K562 (cell line): ENCODE measurements at regions not wholly inside any gene's neighbourhood (a gene's known extent, or its start where the extent isn't known, plus 50 kb on each side); places are given as distances from the start of the nearest gene placed in this dataset.

Experiments used
- ATAC-seq: fragments of 200-7000 bp; cut with Tn5 transposase; 3 replicates; pipeline ENCODE4 v1.9.1; 2020; ENCODE audit warnings: moderate library complexity
- BruUV-seq: library from RNA; stranded (reverse); fragments of 400-500 nt; replicated peaks from 2 replicates; lab custom pipeline; 2021; lab: Mats Ljungman, UMichigan
- CTCF ChIA-PET: fragments of 300-600 bp; formaldehyde crosslinking; extraction: SDS; loops from one replicate; lab custom pipeline; 2021; ENCODE audit warnings: low intra/inter-chr PET ratio; lab: Yijun Ruan, JAX
- POLR2A ChIA-PET: fragments of 300-600, 350-650 bp; sonication (Branson Sonifier 250); formaldehyde crosslinking; extraction: SDS; loops from one replicate; lab custom pipeline; 2021; ENCODE audit warnings: antibody characterized with exemption, inconsistent platforms; lab: Yijun Ruan, JAX
- DNase-seq, 4 experiments: peaks; one replicate each; pipeline versions ENCODE4 v3.0.0 to v3.0.0-alpha.2; 2011 to 2018; ENCODE audit warnings: low spot score in 3 of 4, mixed read lengths in 3 of 4; ENCODE audit errors: extremely low read depth in 1 of 4
- FAIRE-seq: peaks from 2 replicates; lab custom pipeline; 2011; peaks lifted over from hg19 to GRCh38; lab: Jason Lieb, UNC
- H2AFZ ChIP-seq: 2 replicates; pipeline ENCODE4 v1.6.0; 2011; ENCODE audit warnings: low read depth, low read length, control low read depth, inconsistent platforms
- H3K27ac ChIP-seq: fragments of 200-600 bp; 3 replicates; pipeline ENCODE4 v1.8.0; 2011; ENCODE audit warnings: low read depth, mild to moderate bottlenecking, control low read depth, inconsistent platforms, low read length, moderate library complexity, mixed read lengths; ENCODE audit errors: extremely low read depth
- H3K27me3 ChIP-seq, 2 experiments: fragments of 300-600 bp in 1 of 2; 2 replicates in 1 of 2; 3 replicates in 1 of 2; pipeline versions ENCODE4 v1.6.0 to v1.8.0; 2011; ENCODE audit warnings: inconsistent platforms in 2 of 2, low read length in 2 of 2, mild to moderate bottlenecking in 1 of 2, mixed read lengths in 1 of 2, moderate library complexity in 1 of 2; ENCODE audit not compliant: control insufficient read depth in 2 of 2, insufficient read depth in 2 of 2
- H3K36me3 ChIP-seq: fragments of 300-600 bp; 3 replicates; pipeline ENCODE4 v1.8.0; 2011; ENCODE audit warnings: mild to moderate bottlenecking, low read length, inconsistent platforms; ENCODE audit not compliant: control insufficient read depth, insufficient read depth
- H3K4me1 ChIP-seq, 2 experiments: fragments of 200-600 bp in 1 of 2; replicated peaks in 1 of 2; 2 replicates in 1 of 2; 3 replicates in 1 of 2; pipeline versions ENCODE4 v1.5.1 to v1.8.0; 2011; ENCODE audit warnings: inconsistent platforms in 2 of 2, low read length in 2 of 2, mild to moderate bottlenecking in 1 of 2, mixed read lengths in 1 of 2, moderate library complexity in 1 of 2; ENCODE audit not compliant: control insufficient read depth in 2 of 2, insufficient read depth in 2 of 2
- H3K4me2 ChIP-seq: 2 replicates; pipeline ENCODE4 v1.6.1; 2011; ENCODE audit warnings: low read length, control low read depth, inconsistent platforms, mixed read lengths; ENCODE audit not compliant: insufficient read depth
- H3K4me3 ChIP-seq: fragments of 200-600 bp; sonication (generic), shearing (Covaris generic); 2 replicates; pipeline ENCODE4 v1.5.1; 2016; ENCODE audit warnings: control low read depth, inconsistent platforms
- H3K79me2 ChIP-seq: fragments of 200-600 bp; 3 replicates; pipeline ENCODE4 v1.8.0; 2011; ENCODE audit warnings: low read length, inconsistent platforms; ENCODE audit not compliant: control insufficient read depth, insufficient read depth
- H3K9ac ChIP-seq, 2 experiments: 2 replicates each; pipeline versions ENCODE4 v1.6.0 to v1.6.1; 2011; ENCODE audit warnings: low read depth in 2 of 2, low read length in 2 of 2, control low read depth in 1 of 2, inconsistent platforms in 1 of 2, mild to moderate bottlenecking in 1 of 2, mixed read lengths in 1 of 2; ENCODE audit not compliant: insufficient read depth in 1 of 2
- H3K9me1 ChIP-seq: one replicate; pipeline ENCODE4 v1.6.0; 2011; ENCODE audit warnings: inconsistent platforms, mild to moderate bottlenecking, low read length, moderate library complexity; ENCODE audit not compliant: control insufficient read depth, insufficient read depth
- H3K9me3 ChIP-seq: replicated peaks from 2 replicates; pipeline ENCODE4 v1.5.1; 2011; ENCODE audit warnings: low read depth, low read length, inconsistent platforms; ENCODE audit not compliant: control insufficient read depth, insufficient read depth
- H4K20me1 ChIP-seq: replicated peaks from 2 replicates; pipeline ENCODE4 v1.6.1; 2011; ENCODE audit warnings: low read length, inconsistent platforms, mixed read lengths; ENCODE audit not compliant: control insufficient read depth, insufficient read depth
- AFF1 ChIP-seq, 2 experiments: fragments of 450-650 bp; IDR thresholded peaks; 2 replicates each; pipeline ENCODE4 v1.6.1; 2018; ENCODE audit warnings: mild to moderate bottlenecking in 2 of 2, low read depth in 1 of 2; ENCODE audit not compliant: partially characterized antibody in 2 of 2
- ATF1 ChIP-seq, 2 experiments: fragments of 450-650 bp in 1 of 2; IDR thresholded peaks; 2 replicates each; pipeline ENCODE4 v1.6.1; 2016; ENCODE audit warnings: missing compliant biosample characterization in 1 of 2, missing genetic modification characterization in 1 of 2
- CCAR2 ChIP-seq: fragments of 200-400 bp; formaldehyde crosslinking; IDR thresholded peaks from 2 replicates; pipeline ENCODE4 v1.6.1; 2017; ENCODE audit warnings: mild to moderate bottlenecking, low read depth, low read length
- CSDE1 ChIP-seq, 2 experiments: fragments of 450-650 bp; IDR thresholded peaks; 2 replicates each; pipeline ENCODE4 v1.6.1; 2016; ENCODE audit warnings: mild to moderate bottlenecking in 1 of 2
- DIDO1 ChIP-seq: fragments of 450-650 bp; IDR thresholded peaks from 2 replicates; pipeline ENCODE4 v1.6.1; 2016; ENCODE audit warnings: low read depth, missing biosample characterization, missing genetic modification characterization
- ELF4 ChIP-seq: fragments of 450-650 bp; formaldehyde crosslinking; IDR thresholded peaks from 2 replicates; pipeline ENCODE4 v1.4.0; 2022; ENCODE audit warnings: missing genetic modification characterization
- EP300 ChIP-seq: IDR thresholded peaks from 2 replicates; pipeline ENCODE4 v1.6.1; 2012; ENCODE audit warnings: low read length, improper control_type of control experiment
- EP400 ChIP-seq: fragments of 450-650 bp; IDR thresholded peaks from 2 replicates; pipeline ENCODE4 v1.6.1; 2017; ENCODE audit warnings: antibody characterized with exemption, mild to moderate bottlenecking, moderate library complexity
- GATAD2A ChIP-seq: fragments of 450-650 bp; IDR thresholded peaks from 2 replicates; pipeline ENCODE4 v1.6.1; 2017
- GTF2E2 ChIP-seq: fragments of 200-800 bp; sonication (Bioruptor generic); IDR thresholded peaks from 2 replicates; pipeline ENCODE4 v1.6.1; 2016; ENCODE audit warnings: missing genetic modification characterization, missing compliant biosample characterization
- MITF ChIP-seq: IDR thresholded peaks from 2 replicates; pipeline ENCODE4 v1.6.1; 2014; ENCODE audit warnings: antibody characterized with exemption
- RAD51 ChIP-seq: fragments of 450-650 bp; IDR thresholded peaks from 2 replicates; pipeline ENCODE4 v1.7.1; 2016; ENCODE audit warnings: low read depth, mild to moderate bottlenecking, borderline replicate concordance
- SRSF3 ChIP-seq: fragments of 200-400 bp; formaldehyde crosslinking; IDR thresholded peaks from 2 replicates; pipeline ENCODE4 v1.6.1; 2016; ENCODE audit warnings: mild to moderate bottlenecking, low read length, moderate library complexity; ENCODE audit not compliant: insufficient read depth
- ZFX ChIP-seq: sonication (generic); formaldehyde crosslinking; IDR thresholded peaks from 2 replicates; pipeline ENCODE4 v1.8.0; 2022; ENCODE audit warnings: mild to moderate bottlenecking, missing genetic modification reagents, moderate library complexity
- ZNF436 ChIP-seq: fragments of 250-450, 450-650 bp; sonication (Bioruptor Pico); formaldehyde crosslinking; IDR thresholded peaks from 2 replicates; pipeline ENCODE4 v1.7.0; 2020; ENCODE audit warnings: mild to moderate bottlenecking
- ZNF764 ChIP-seq: fragments of 250-450 bp; sonication (Bioruptor Pico); IDR thresholded peaks from 2 replicates; pipeline ENCODE4 v1.4.0; 2020; ENCODE audit warnings: low read depth, mild to moderate bottlenecking, moderate library complexity
- WGBS: fragments of 100-300 bp; shearing (Covaris generic); methylation state at CpG from one replicate; pipeline ENCODE4 v1.1.6; 2016; ENCODE audit warnings: low coverage, mixed read lengths; ENCODE audit not compliant: insufficient coverage; ENCODE audit errors: missing lambda C conversion rate; 5-methylcytosine and 5-hydroxymethylcytosine counted together
- in situ Hi-C: fragments of 300-500 bp; cut with MboI; formaldehyde crosslinking; loops from 4 replicates; pipeline ENCODE4 v1.15.0; 2018; ENCODE audit warnings: inconsistent platforms, mixed read lengths
- intact Hi-C: fragments of 100-400 bp; cut with micrococcal nuclease; formaldehyde crosslinking; loops from 2 replicates; pipeline ENCODE4 v1.14.2; 2022
- TF ChIP-seq, protein P1 (sequence below), 2 experiments: fragments of 450-650 bp in 1 of 2; sonication (generic) in 1 of 2; formaldehyde crosslinking in 1 of 2; IDR thresholded peaks in 1 of 2; conservative IDR thresholded peaks in 1 of 2; 2 replicates each; pipeline versions ENCODE4 v1.6.1 to v1.8.1; 2016 to 2023; ENCODE audit warnings: mild to moderate bottlenecking in 2 of 2, moderate library complexity in 2 of 2, inconsistent platforms in 1 of 2, missing genetic modification reagents in 1 of 2

DNA sequence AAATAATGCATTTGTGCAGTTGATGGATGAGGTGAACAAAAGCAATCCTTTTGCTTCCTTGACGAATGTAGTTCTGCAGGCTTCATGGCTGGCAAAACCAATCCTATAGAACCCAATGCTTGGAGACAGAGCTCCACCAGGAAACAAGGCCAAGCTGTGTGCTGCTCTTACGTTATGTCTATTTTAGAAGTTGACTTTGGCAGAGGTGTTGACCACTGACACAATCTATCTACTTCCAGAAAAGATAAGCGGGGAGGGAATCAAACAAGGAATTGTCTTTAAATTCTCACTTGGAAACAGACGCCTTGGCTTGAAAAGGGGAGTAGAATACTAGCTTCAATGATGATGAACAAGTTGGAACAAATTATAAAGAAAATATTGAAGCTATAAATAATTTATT is 211.2 kb downstream of the SETD4 start:
- intact Hi-C loops = loop anchor here (10.0 kb wide), 2 partner anchors 176 to 334 kb away; no protein-coding TSS in a partner anchor

More for the DNA sequence above, 211.2 kb downstream of the SETD4 start:
- Histone ChIP-seq H3K4me1 (no peaks in the 10 kb centered on the region), H3K9me3 (no peaks in the 10 kb centered on the region), H3K4me3 (no peak overlapping the region), H3K79me2 (no peaks in the 10 kb centered on the region), H3K27me3 (peaks cover 22 to 47% of the 10 kb centered on the region in 2 experiments), H3K27ac (no peak overlapping the region), H3K9ac (no peak overlapping the region), H3K4me2 (no peak overlapping the region), H3K36me3 (no peaks in the 10 kb centered on the region), H3K9me1 (no peaks in the 10 kb centered on the region), H2AFZ (no peak overlapping the region), H4K20me1 (no peaks in the 10 kb centered on the region)
- ChIA-PET POLR2A (interaction anchor here (0.6 kb wide), 2 partner anchors 20 to 1328 kb away, joined by 3 read pairs; no protein-coding TSS in a partner anchor), CTCF (no interaction called here)
- no peak for FAIRE-seq
- no peak for TF ChIP-seq ZNF436 (CRISPR knock-in tag)
- TF ChIP-seq, protein P1, sequence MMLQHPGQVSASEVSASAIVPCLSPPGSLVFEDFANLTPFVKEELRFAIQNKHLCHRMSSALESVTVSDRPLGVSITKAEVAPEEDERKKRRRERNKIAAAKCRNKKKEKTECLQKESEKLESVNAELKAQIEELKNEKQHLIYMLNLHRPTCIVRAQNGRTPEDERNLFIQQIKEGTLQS (IDR thresholded peaks at IDR 0.05) = no peak
- TF ChIP-seq, protein P1 (CRISPR knock-in tag; conservative IDR thresholded peaks at IDR 0.05) = no peak
- no peak for TF ChIP-seq DIDO1 (tag)
- no peak for TF ChIP-seq ZNF764 (CRISPR knock-in tag)
- TF ChIP-seq EP400 = no peak
- TF ChIP-seq SRSF3 = no peak
- TF ChIP-seq EP300 = no peak
- no peak for TF ChIP-seq CCAR2
- TF ChIP-seq MITF = no peak
- TF ChIP-seq ELF4 (CRISPR knock-in tag) = no peak
- no peak for TF ChIP-seq CSDE1 (IDR thresholded peaks at IDR 0.05)
- no peak for TF ChIP-seq AFF1 (IDR thresholded peaks at IDR 0.05; ENCODE audit: low read depth in 1 of 2, partially characterized antibody in 2 of 2)
- TF ChIP-seq GATAD2A = no peak
- no peak for TF ChIP-seq RAD51
- no peak for TF ChIP-seq GTF2E2 (tag)
- no peak for TF ChIP-seq ATF1 (CRISPR knock-in tag; IDR thresholded peaks at IDR 0.05)
- TF ChIP-seq ATF1 (tag; IDR thresholded peaks at IDR 0.05) = no peak
- TF ChIP-seq ZFX = no peak
- in situ Hi-C loops = loop anchor here (10.0 kb wide), 2 partner anchors 864 to 1104 kb away; no protein-coding TSS in a partner anchor
- BruUV-seq = no TSS peak
- DNase-seq = no peak
- ATAC-seq = no peak
- WGBS = 0% methylated on average over 4 of the region's 4 CpGs
